ENCODE measurements at regions not wholly inside any gene's neighbourhood (a gene's known extent, or its start where the extent isn't known, plus 50 kb on each side); places are given as distances from the start of the nearest gene placed in this dataset.

- H3K9me3 ChIP-seq: no peaks in the 10 kb centered on the region
- H3K36me3 ChIP-seq (ENCODE audit: control insufficient read depth, insufficient read depth, low read length): no peaks in the 10 kb centered on the region; the same call in 1 of the 2 replicates
- Mint-ChIP-seq H3K9me3 (ENCODE audit: unreplicated experiment) (no peaks in the 10 kb centered on the region), H3K4me3 (ENCODE audit: unreplicated experiment) (no peak overlapping the region), H3K36me3 (ENCODE audit: insufficient read depth, unreplicated experiment) (no peaks in the 10 kb centered on the region), H3K27ac (ENCODE audit: unreplicated experiment) (no peak overlapping the region), H3K27me3 (ENCODE audit: insufficient read depth, unreplicated experiment) (no peaks in the 10 kb centered on the region), H3K4me1 (ENCODE audit: low read depth, unreplicated experiment) (no peaks in the 10 kb centered on the region)
- H3K4me1 ChIP-seq: peaks cover 7% of the 10 kb centered on the region
- no peak for TF ChIP-seq CTCF (IDR thresholded peaks at IDR 0.05; ENCODE audit: insufficient read depth in 1 of 2, low read depth in 1 of 2, low read length in 1 of 2, severe bottlenecking in 1 of 2, unreplicated experiment in 1 of 2)
- no peak for DNase-seq
- no TSS peak for BruUV-seq (replicated peaks)
- ChIA-PET CTCF (no interaction called here), POLR2A (no interaction called here)
- H3K4me3 ChIP-seq (ENCODE audit: low read depth, low read length): no peak overlapping the region
- no peaks in the 10 kb centered on the region for H3K27me3 ChIP-seq (replicated peaks; ENCODE audit: control insufficient read depth, insufficient read depth, low read length)
- intact Hi-C loops (cut with micrococcal nuclease; ENCODE audit: unreplicated experiment): no loop called here
Measured at GRCh38 chr10:88023676-88024075, 160.3 kb downstream of the PTEN start.

GRCh38 chr10:88026031-88026430 is 162.6 kb downstream of the PTEN start:
- H3K27ac Mint-ChIP-seq (ENCODE audit: unreplicated experiment): no peak overlapping the region
- H3K36me3 Mint-ChIP-seq (ENCODE audit: insufficient read depth, unreplicated experiment): no peaks in the 10 kb centered on the region
- no peaks in the 10 kb centered on the region for H3K9me3 Mint-ChIP-seq (ENCODE audit: unreplicated experiment)
- Histone ChIP-seq H3K36me3 (ENCODE audit: control insufficient read depth, insufficient read depth, low read length) (no peaks in the 10 kb centered on the region), H3K4me1 (peaks cover 13% of the 10 kb centered on the region), H3K9me3 (no peaks in the 10 kb centered on the region), H3K4me3 (ENCODE audit: low read depth, low read length) (no peak overlapping the region), H3K27me3 (replicated peaks; ENCODE audit: control insufficient read depth, insufficient read depth, low read length) (no peaks in the 10 kb centered on the region)
- TF ChIP-seq CTCF (IDR thresholded peaks at IDR 0.05; ENCODE audit: insufficient read depth in 1 of 2, low read depth in 1 of 2, low read length in 1 of 2, severe bottlenecking in 1 of 2, unreplicated experiment in 1 of 2): no peak
- intact Hi-C loops (cut with micrococcal nuclease; ENCODE audit: unreplicated experiment): no loop called here
- H3K4me3 Mint-ChIP-seq (ENCODE audit: unreplicated experiment): no peak overlapping the region
- no TSS peak for BruUV-seq (replicated peaks)
- no peaks in the 10 kb centered on the region for H3K4me1 Mint-ChIP-seq (ENCODE audit: low read depth, unreplicated experiment)
- no peak for DNase-seq
- CTCF ChIA-PET: no interaction called here
- no peaks in the 10 kb centered on the region for H3K27me3 Mint-ChIP-seq (ENCODE audit: insufficient read depth, unreplicated experiment)
- POLR2A ChIA-PET: no interaction called here

GRCh38 chr10:88027570-88027969 is 164.1 kb downstream of the PTEN start:
- intact Hi-C loops (cut with micrococcal nuclease; ENCODE audit: unreplicated experiment): no loop called here
- Histone ChIP-seq H3K27me3 (replicated peaks; ENCODE audit: control insufficient read depth, insufficient read depth, low read length) (no peaks in the 10 kb centered on the region), H3K36me3 (ENCODE audit: control insufficient read depth, insufficient read depth, low read length) (no peaks in the 10 kb centered on the region), H3K4me3 (ENCODE audit: low read depth, low read length) (no peak overlapping the region), H3K4me1 (peaks cover 13% of the 10 kb centered on the region), H3K9me3 (no peaks in the 10 kb centered on the region)
- no peak for DNase-seq
- POLR2A ChIA-PET: interaction anchor here (0.6 kb wide), 1 partner anchor 1616 kb away, joined by 6 read pairs; no protein-coding TSS in a partner anchor
- H3K9me3 Mint-ChIP-seq (ENCODE audit: unreplicated experiment): no peaks in the 10 kb centered on the region
- no peak overlapping the region for H3K4me3 Mint-ChIP-seq (ENCODE audit: unreplicated experiment)
- H3K27me3 Mint-ChIP-seq (ENCODE audit: insufficient read depth, unreplicated experiment): no peaks in the 10 kb centered on the region
- CTCF ChIA-PET: no interaction called here
- H3K4me1 Mint-ChIP-seq (ENCODE audit: low read depth, unreplicated experiment): no peaks in the 10 kb centered on the region
- H3K36me3 Mint-ChIP-seq (ENCODE audit: insufficient read depth, unreplicated experiment): no peaks in the 10 kb centered on the region
- no peak overlapping the region for H3K27ac Mint-ChIP-seq (ENCODE audit: unreplicated experiment)
- BruUV-seq (replicated peaks): no TSS peak
- TF ChIP-seq CTCF (IDR thresholded peaks at IDR 0.05; ENCODE audit: insufficient read depth in 1 of 2, low read depth in 1 of 2, low read length in 1 of 2, severe bottlenecking in 1 of 2, unreplicated experiment in 1 of 2): no peak
